ENCODE measurements at regions not wholly inside any gene's neighbourhood (a gene's known extent, or its start where the extent isn't known, plus 50 kb on each side); places are given as distances from the start of the nearest gene placed in this dataset.

- no peak for TF ChIP-seq CTCF (IDR thresholded peaks at IDR 0.05)
- TF ChIP-seq POLR2A (IDR thresholded peaks at IDR 0.05; ENCODE audit: low read depth) = no peak
- TF ChIP-seq POLR2AphosphoS5 (IDR thresholded peaks at IDR 0.05) = no peak
- TF ChIP-seq EP300 (IDR thresholded peaks at IDR 0.05) = no peak
Measured at GRCh38 chr3:71951361-71951760, 166.4 kb upstream of the PROK2 start.

All from esophagus muscularis mucosa (tissue), 4 donors.